Activated CD8-positive, alpha-beta T cell treated with anti-CD3 and anti-CD28 coated beads for 36 hours (primary cell): ENCODE measurements at regions not wholly inside any gene's neighbourhood (a gene's known extent, or its start where the extent isn't known, plus 50 kb on each side); places are given as distances from the start of the nearest gene placed in this dataset.
"Not testable (repeated sequence)": the region's sequence is repeated elsewhere in the genome, so short reads cannot be mapped to it uniquely, and the experiment has no call there.

ENCODE experiments used
- ATAC-seq: fragments of 200-7000 bp; cut with Tn5 transposase; one replicate; pipeline ENCODE4 v1.10.0; 2021; ENCODE audit warnings: mild to moderate bottlenecking, moderate library complexity
- CTCF ChIA-PET: fragments of 350-600 bp; sonication (Branson Sonifier 250); formaldehyde crosslinking; loops from one replicate; lab custom pipeline; 2021; ENCODE audit warnings: antibody characterized with exemption; lab: Charles Lee
- POLR2A ChIA-PET: fragments of 350-600 bp; sonication (Branson Sonifier 250); formaldehyde crosslinking; loops from one replicate; lab custom pipeline; 2021; ENCODE audit warnings: antibody characterized with exemption; lab: Charles Lee
- DNase-seq: peaks from one replicate; pipeline ENCODE4 v3.0.0-alpha.2; 2020
- H3K27ac Mint-ChIP-seq: one replicate; pipeline ENCODE4 v1.8.0; 2021; ENCODE audit warnings: mild to moderate bottlenecking, mixed read lengths
- H3K27me3 Mint-ChIP-seq: one replicate; pipeline ENCODE4 v1.8.0; 2021; ENCODE audit warnings: mixed read lengths
- H3K36me3 Mint-ChIP-seq: one replicate; pipeline ENCODE4 v1.8.0; 2021; ENCODE audit warnings: low read depth, mixed read lengths
- H3K4me1 Mint-ChIP-seq: one replicate; pipeline ENCODE4 v1.8.0; 2021; ENCODE audit warnings: low read depth, mixed read lengths
- H3K4me3 Mint-ChIP-seq: one replicate; pipeline ENCODE4 v1.8.0; 2021; ENCODE audit warnings: mild to moderate bottlenecking, moderate library complexity, mixed read lengths
- H3K9me3 Mint-ChIP-seq: one replicate; pipeline ENCODE4 v1.8.0; 2021; ENCODE audit warnings: mixed read lengths
- intact Hi-C: fragments of 100-400 bp; cut with micrococcal nuclease; formaldehyde crosslinking; loops from one replicate; pipeline ENCODE4 v1.10.0; 2022
- TF ChIP-seq, protein P1 (sequence below): fragments of 200-600 bp; IDR thresholded peaks from one replicate; pipeline ENCODE4 v1.8.0; 2022; ENCODE audit warnings: antibody characterized with exemption, mild to moderate bottlenecking

- H3K9me3 Mint-ChIP-seq: no peaks in the 10 kb centered on the region
- no peaks in the 10 kb centered on the region for H3K36me3 Mint-ChIP-seq
- ATAC-seq (no peak), DNase-seq (no peak)
- ChIA-PET POLR2A (no interaction called here), CTCF (no interaction called here)
- H3K27me3 Mint-ChIP-seq: peaks cover 3% of the 10 kb centered on the region
- intact Hi-C loops: no loop called here
- no peak overlapping the region for H3K4me3 Mint-ChIP-seq
- no peak overlapping the region for H3K27ac Mint-ChIP-seq
- TF ChIP-seq, protein P1, sequence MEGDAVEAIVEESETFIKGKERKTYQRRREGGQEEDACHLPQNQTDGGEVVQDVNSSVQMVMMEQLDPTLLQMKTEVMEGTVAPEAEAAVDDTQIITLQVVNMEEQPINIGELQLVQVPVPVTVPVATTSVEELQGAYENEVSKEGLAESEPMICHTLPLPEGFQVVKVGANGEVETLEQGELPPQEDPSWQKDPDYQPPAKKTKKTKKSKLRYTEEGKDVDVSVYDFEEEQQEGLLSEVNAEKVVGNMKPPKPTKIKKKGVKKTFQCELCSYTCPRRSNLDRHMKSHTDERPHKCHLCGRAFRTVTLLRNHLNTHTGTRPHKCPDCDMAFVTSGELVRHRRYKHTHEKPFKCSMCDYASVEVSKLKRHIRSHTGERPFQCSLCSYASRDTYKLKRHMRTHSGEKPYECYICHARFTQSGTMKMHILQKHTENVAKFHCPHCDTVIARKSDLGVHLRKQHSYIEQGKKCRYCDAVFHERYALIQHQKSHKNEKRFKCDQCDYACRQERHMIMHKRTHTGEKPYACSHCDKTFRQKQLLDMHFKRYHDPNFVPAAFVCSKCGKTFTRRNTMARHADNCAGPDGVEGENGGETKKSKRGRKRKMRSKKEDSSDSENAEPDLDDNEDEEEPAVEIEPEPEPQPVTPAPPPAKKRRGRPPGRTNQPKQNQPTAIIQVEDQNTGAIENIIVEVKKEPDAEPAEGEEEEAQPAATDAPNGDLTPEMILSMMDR: no peak
- no peaks in the 10 kb centered on the region for H3K4me1 Mint-ChIP-seq
These were observed 180.7 kb upstream of the GK2 start for GRCh38 chr4:79588679-79589078.

DNA sequence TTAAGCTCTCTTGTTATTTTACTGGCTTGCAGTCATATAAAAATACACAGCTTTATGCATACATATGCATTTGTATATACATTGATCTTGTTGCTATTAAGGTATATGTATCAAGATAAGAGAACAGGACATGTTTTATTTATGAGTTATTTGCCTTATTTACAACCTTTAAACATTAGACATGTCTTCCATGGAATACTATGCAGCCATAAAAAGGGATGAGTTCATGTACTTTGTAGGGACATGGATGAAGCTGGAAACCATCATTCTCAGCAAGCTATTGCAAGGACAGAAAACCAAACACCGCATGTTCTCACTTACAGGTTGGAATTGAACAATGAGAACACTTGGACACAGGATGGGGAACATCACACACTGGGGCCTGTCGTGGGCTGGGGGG is 179.2 kb upstream of the GK2 start:
- ATAC-seq, H3K27ac Mint-ChIP-seq, DNase-seq, H3K36me3 Mint-ChIP-seq, CTCF ChIA-PET, POLR2A ChIA-PET, H3K9me3 Mint-ChIP-seq, H3K4me3 Mint-ChIP-seq, intact Hi-C loops, H3K27me3 Mint-ChIP-seq, H3K4me1 Mint-ChIP-seq: not testable (repeated sequence)

DNA sequence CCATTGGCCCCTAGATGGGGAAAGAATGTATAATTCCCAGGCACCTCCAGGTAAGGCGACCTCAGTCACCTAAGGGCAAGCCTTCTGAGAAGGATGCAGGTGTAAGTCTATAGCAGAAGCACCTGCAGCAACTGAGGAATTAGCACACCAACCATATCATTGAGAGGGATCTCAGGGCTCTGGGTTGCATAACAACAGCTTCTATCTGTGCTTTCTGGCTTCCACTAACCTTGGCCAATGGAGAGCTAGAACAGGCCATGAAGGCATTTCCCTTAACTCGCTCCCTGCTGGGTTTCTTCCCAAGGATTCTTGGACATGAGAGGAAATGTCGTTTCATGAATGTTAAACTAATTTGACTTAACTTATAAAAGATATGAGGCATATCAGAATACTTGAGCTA is 177.8 kb upstream of the GK2 start:
- no peaks in the 10 kb centered on the region for H3K36me3 Mint-ChIP-seq
- no peak for ATAC-seq
- no peaks in the 10 kb centered on the region for H3K4me1 Mint-ChIP-seq
- H3K4me3 Mint-ChIP-seq: no peak overlapping the region
- TF ChIP-seq, protein P1: no peak
- DNase-seq: no peak
- CTCF ChIA-PET: no interaction called here
- H3K9me3 Mint-ChIP-seq: no peaks in the 10 kb centered on the region
- peaks cover 3% of the 10 kb centered on the region for H3K27me3 Mint-ChIP-seq
- intact Hi-C loops: no loop called here
- POLR2A ChIA-PET: no interaction called here
- no peak overlapping the region for H3K27ac Mint-ChIP-seq

- H3K27me3 Mint-ChIP-seq: peaks cover 3% of the 10 kb centered on the region
- H3K27ac Mint-ChIP-seq: no peak overlapping the region
- intact Hi-C loops: no loop called here
- H3K36me3 Mint-ChIP-seq: no peaks in the 10 kb centered on the region
- H3K4me3 Mint-ChIP-seq: no peak overlapping the region
- POLR2A ChIA-PET: no interaction called here
- no peak for DNase-seq
- no peaks in the 10 kb centered on the region for H3K9me3 Mint-ChIP-seq
- TF ChIP-seq, protein P1: no peak
- CTCF ChIA-PET: no interaction called here
- ATAC-seq: no peak
- no peaks in the 10 kb centered on the region for H3K4me1 Mint-ChIP-seq
These were observed 177.3 kb upstream of the GK2 start for GRCh38 chr4:79585330-79585729.

DNA sequence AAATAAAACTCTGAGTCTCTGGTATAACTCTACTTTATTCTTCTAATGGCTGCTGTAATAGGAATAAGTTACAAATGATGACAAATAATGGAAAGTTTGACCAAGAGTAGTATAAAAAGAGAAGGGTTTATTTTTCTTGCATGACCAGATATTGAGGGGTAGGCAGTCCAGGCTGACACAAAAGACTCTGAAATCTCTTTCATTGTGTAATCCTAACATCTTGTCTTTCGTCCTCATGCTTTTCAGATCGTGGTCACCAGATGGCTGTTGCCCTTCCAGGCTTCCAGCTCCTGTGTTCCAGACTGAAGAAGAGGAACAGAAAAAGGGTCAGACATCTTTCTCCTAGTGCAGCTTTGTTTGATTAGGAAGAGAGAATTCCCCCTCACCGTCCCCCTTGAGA is 176.9 kb upstream of the GK2 start:
- POLR2A ChIA-PET: no interaction called here
- Mint-ChIP-seq H3K4me1 (no peaks in the 10 kb centered on the region), H3K27me3 (peaks cover 3% of the 10 kb centered on the region), H3K27ac (no peak overlapping the region), H3K9me3 (no peaks in the 10 kb centered on the region), H3K4me3 (no peak overlapping the region), H3K36me3 (no peaks in the 10 kb centered on the region)
- no peak for DNase-seq
- CTCF ChIA-PET: no interaction called here
- no peak for ATAC-seq
- intact Hi-C loops: no loop called here
- TF ChIP-seq, protein P1: no peak

- Mint-ChIP-seq H3K36me3 (no peaks in the 10 kb centered on the region), H3K9me3 (no peaks in the 10 kb centered on the region), H3K27me3 (peaks cover 3% of the 10 kb centered on the region), H3K4me1 (no peaks in the 10 kb centered on the region), H3K4me3 (no peak overlapping the region), H3K27ac (no peak overlapping the region)
- ATAC-seq (no peak), DNase-seq (no peak)
- TF ChIP-seq, protein P1: no peak
- CTCF ChIA-PET: no interaction called here
- POLR2A ChIA-PET: no interaction called here
- intact Hi-C loops: no loop called here
These were observed 176.3 kb upstream of the GK2 start for GRCh38 chr4:79584352-79584751.
